Activated CD4-positive, alpha-beta T cell treated with anti-CD3 and anti-CD28 coated beads for 36 hours (primary cell): ENCODE measurements at regions not wholly inside any gene's neighbourhood (a gene's known extent, or its start where the extent isn't known, plus 50 kb on each side); places are given as distances from the start of the nearest gene placed in this dataset.
"Not testable (repeated sequence)": the region's sequence is repeated elsewhere in the genome, so short reads cannot be mapped to it uniquely, and the experiment has no call there.

Experiments
- ATAC-seq: fragments of 200-7000 bp; cut with Tn5 transposase; one replicate; pipeline ENCODE4 v1.10.0; 2021; ENCODE audit warnings: mild to moderate bottlenecking, moderate library complexity
- CTCF ChIA-PET: fragments of 350-600 bp; sonication (Branson Sonifier 250); formaldehyde crosslinking; loops from one replicate; lab custom pipeline; 2021; ENCODE audit warnings: antibody characterized with exemption; lab: Charles Lee
- POLR2A ChIA-PET: fragments of 350-600 bp; sonication (Branson Sonifier 250); formaldehyde crosslinking; loops from one replicate; lab custom pipeline; 2021; ENCODE audit warnings: antibody characterized with exemption, inconsistent platforms; lab: Charles Lee
- DNase-seq: peaks from one replicate; pipeline ENCODE4 v3.0.0-alpha.2; 2020
- H3K27ac Mint-ChIP-seq: one replicate; pipeline ENCODE4 v1.8.0; 2021; ENCODE audit warnings: mixed read lengths
- H3K27me3 Mint-ChIP-seq: one replicate; pipeline ENCODE4 v1.8.0; 2021; ENCODE audit warnings: mixed read lengths
- H3K36me3 Mint-ChIP-seq: one replicate; pipeline ENCODE4 v1.8.0; 2021; ENCODE audit warnings: low read depth, mixed read lengths
- H3K4me1 Mint-ChIP-seq: one replicate; pipeline ENCODE4 v1.8.0; 2021; ENCODE audit warnings: mixed read lengths
- H3K4me3 Mint-ChIP-seq: one replicate; pipeline ENCODE4 v1.8.0; 2021; ENCODE audit warnings: mild to moderate bottlenecking, moderate library complexity, mixed read lengths
- H3K9me3 Mint-ChIP-seq: one replicate; pipeline ENCODE4 v1.8.0; 2021; ENCODE audit warnings: low read depth, mixed read lengths
- intact Hi-C, 2 experiments: fragments of 100-400 bp; cut with DNase I in 1 of 2; cut with micrococcal nuclease in 1 of 2; formaldehyde crosslinking; loops; one replicate each; pipeline versions ENCODE4 v1.14.2 to v1.15.1; 2022 to 2024; cut with DNase I, micrococcal nuclease

GRCh38 chr3:81998139-81998755 is 236.8 kb upstream of the GBE1 start:
- ChIA-PET CTCF (no interaction called here), POLR2A (no interaction called here)
- H3K27ac Mint-ChIP-seq: no peak overlapping the region
- no peaks in the 10 kb centered on the region for H3K36me3 Mint-ChIP-seq
- DNase-seq: no peak
- H3K4me3 Mint-ChIP-seq: no peak overlapping the region
- intact Hi-C loops: no loop called here
- H3K9me3 Mint-ChIP-seq: peaks cover 4% of the 10 kb centered on the region
- H3K4me1 Mint-ChIP-seq: no peaks in the 10 kb centered on the region
- ATAC-seq: no peak
- peaks cover 1% of the 10 kb centered on the region for H3K27me3 Mint-ChIP-seq

GRCh38 chr3:81997390-81997789 is 235.9 kb upstream of the GBE1 start:
- CTCF ChIA-PET: no interaction called here
- H3K4me3 Mint-ChIP-seq: no peak overlapping the region
- intact Hi-C loops: no loop called here
- H3K27ac Mint-ChIP-seq: no peak overlapping the region
- H3K27me3 Mint-ChIP-seq: peaks cover 1% of the 10 kb centered on the region
- DNase-seq: no peak
- no peak for ATAC-seq
- POLR2A ChIA-PET: no interaction called here
- H3K9me3 Mint-ChIP-seq: peaks cover 4% of the 10 kb centered on the region
- H3K36me3 Mint-ChIP-seq: no peaks in the 10 kb centered on the region
- H3K4me1 Mint-ChIP-seq: no peaks in the 10 kb centered on the region

- no peak overlapping the region for H3K27ac Mint-ChIP-seq
- CTCF ChIA-PET: no interaction called here
- ATAC-seq (no peak), DNase-seq (no peak)
- H3K27me3 Mint-ChIP-seq: peaks cover 1% of the 10 kb centered on the region
- intact Hi-C loops: no loop called here
- no peak overlapping the region for H3K4me3 Mint-ChIP-seq
- POLR2A ChIA-PET: no interaction called here
- no peaks in the 10 kb centered on the region for H3K4me1 Mint-ChIP-seq
- H3K9me3 Mint-ChIP-seq: peaks cover 4% of the 10 kb centered on the region
- no peaks in the 10 kb centered on the region for H3K36me3 Mint-ChIP-seq
Measured at GRCh38 chr3:81995329-81995728, 233.9 kb upstream of the GBE1 start.

GRCh38 chr3:81989758-81990157 is 228.3 kb upstream of the GBE1 start:
- DNase-seq (no peak), ATAC-seq (no peak)
- Mint-ChIP-seq H3K4me3 (no peak overlapping the region), H3K9me3 (no peaks in the 10 kb centered on the region), H3K27me3 (no peaks in the 10 kb centered on the region), H3K36me3 (no peaks in the 10 kb centered on the region), H3K4me1 (no peaks in the 10 kb centered on the region), H3K27ac (no peak overlapping the region)
- POLR2A ChIA-PET: no interaction called here
- CTCF ChIA-PET: interaction anchor here (0.6 kb wide), 1 partner anchor 349 kb away, joined by 3 read pairs; no protein-coding TSS in a partner anchor
- intact Hi-C loops: no loop called here

GRCh38 chr3:81989274-81989673 is 227.8 kb upstream of the GBE1 start:
- POLR2A ChIA-PET: no interaction called here
- no peak overlapping the region for H3K27ac Mint-ChIP-seq
- no peak overlapping the region for H3K4me3 Mint-ChIP-seq
- H3K4me1 Mint-ChIP-seq: no peaks in the 10 kb centered on the region
- intact Hi-C loops: no loop called here
- CTCF ChIA-PET: interaction anchor here (0.6 kb wide), 1 partner anchor 349 kb away, joined by 3 read pairs; no protein-coding TSS in a partner anchor
- ATAC-seq: no peak
- no peaks in the 10 kb centered on the region for H3K36me3 Mint-ChIP-seq
- no peak for DNase-seq
- H3K27me3 Mint-ChIP-seq: no peaks in the 10 kb centered on the region
- no peaks in the 10 kb centered on the region for H3K9me3 Mint-ChIP-seq

- H3K4me1 Mint-ChIP-seq, intact Hi-C loops, POLR2A ChIA-PET, DNase-seq, ATAC-seq, CTCF ChIA-PET, H3K27me3 Mint-ChIP-seq, H3K4me3 Mint-ChIP-seq, H3K27ac Mint-ChIP-seq, H3K36me3 Mint-ChIP-seq, H3K9me3 Mint-ChIP-seq: not testable (repeated sequence)
Measured at GRCh38 chr3:81987412-81987811, 226.0 kb upstream of the GBE1 start.

- no peaks in the 10 kb centered on the region for H3K9me3 Mint-ChIP-seq
- CTCF ChIA-PET: no interaction called here
- intact Hi-C loops: no loop called here
- no peaks in the 10 kb centered on the region for H3K27me3 Mint-ChIP-seq
- POLR2A ChIA-PET: no interaction called here
- no peak for DNase-seq
- no peak for ATAC-seq
- H3K4me3 Mint-ChIP-seq: no peak overlapping the region
- H3K36me3 Mint-ChIP-seq: no peaks in the 10 kb centered on the region
- H3K27ac Mint-ChIP-seq: no peak overlapping the region
- no peaks in the 10 kb centered on the region for H3K4me1 Mint-ChIP-seq
Measured at GRCh38 chr3:81985996-81986723, 224.7 kb upstream of the GBE1 start.

GRCh38 chr3:81983382-81983781 is 221.9 kb upstream of the GBE1 start:
- Mint-ChIP-seq H3K27ac (no peak overlapping the region), H3K27me3 (no peaks in the 10 kb centered on the region), H3K9me3 (no peaks in the 10 kb centered on the region), H3K36me3 (no peaks in the 10 kb centered on the region), H3K4me1 (no peaks in the 10 kb centered on the region), H3K4me3 (no peak overlapping the region)
- ATAC-seq (no peak), DNase-seq (no peak)
- CTCF ChIA-PET: interaction anchor here (0.7 kb wide), 1 partner anchor 342 kb away, joined by 3 read pairs; no protein-coding TSS in a partner anchor
- intact Hi-C loops: no loop called here
- POLR2A ChIA-PET: no interaction called here

GRCh38 chr3:81980596-81981494 is 219.4 kb upstream of the GBE1 start:
- intact Hi-C loops: no loop called here
- no peaks in the 10 kb centered on the region for H3K27me3 Mint-ChIP-seq
- no peak overlapping the region for H3K4me3 Mint-ChIP-seq
- ATAC-seq: no peak
- no peaks in the 10 kb centered on the region for H3K4me1 Mint-ChIP-seq
- no peak for DNase-seq
- ChIA-PET POLR2A (no interaction called here), CTCF (no interaction called here)
- no peaks in the 10 kb centered on the region for H3K36me3 Mint-ChIP-seq
- no peak overlapping the region for H3K27ac Mint-ChIP-seq
- H3K9me3 Mint-ChIP-seq: no peaks in the 10 kb centered on the region

GRCh38 chr3:81974751-81975150 is 213.3 kb upstream of the GBE1 start:
- DNase-seq (no peak), ATAC-seq (no peak)
- H3K4me1 Mint-ChIP-seq: no peaks in the 10 kb centered on the region
- H3K4me3 Mint-ChIP-seq: no peak overlapping the region
- ChIA-PET CTCF (no interaction called here), POLR2A (no interaction called here)
- no peak overlapping the region for H3K27ac Mint-ChIP-seq
- intact Hi-C loops: no loop called here
- no peaks in the 10 kb centered on the region for H3K36me3 Mint-ChIP-seq
- peaks cover 2% of the 10 kb centered on the region for H3K9me3 Mint-ChIP-seq
- H3K27me3 Mint-ChIP-seq: no peaks in the 10 kb centered on the region

- intact Hi-C loops: no loop called here
- Mint-ChIP-seq H3K4me1 (no peaks in the 10 kb centered on the region), H3K4me3 (no peak overlapping the region), H3K27ac (no peak overlapping the region), H3K27me3 (no peaks in the 10 kb centered on the region), H3K36me3 (no peaks in the 10 kb centered on the region), H3K9me3 (peaks cover 2% of the 10 kb centered on the region)
- ChIA-PET CTCF (no interaction called here), POLR2A (no interaction called here)
- ATAC-seq (no peak), DNase-seq (no peak)
Measured at GRCh38 chr3:81968658-81969057, 207.2 kb upstream of the GBE1 start.
